Colonic mucosa (tissue), 4 donors: ENCODE measurements at regions not wholly inside any gene's neighbourhood (a gene's known extent, or its start where the extent isn't known, plus 50 kb on each side); places are given as distances from the start of the nearest gene placed in this dataset.
"Not testable (repeated sequence)": the region's sequence is repeated elsewhere in the genome, so short reads cannot be mapped to it uniquely, and the experiment has no call there.

ENCODE experiments used
- DNase-seq: peaks from one replicate; pipeline ENCODE4 v3.0.0-alpha.2; 2020
- H3K27ac ChIP-seq: fragments of 200-600 bp; one replicate; pipeline ENCODE4 v1.8.0; 2021
- H3K27me3 ChIP-seq: fragments of 200-600 bp; one replicate; pipeline ENCODE4 v1.8.0; 2021
- H3K36me3 ChIP-seq: fragments of 200-600 bp; one replicate; pipeline ENCODE4 v1.8.0; 2021
- H3K4me1 ChIP-seq: fragments of 200-600 bp; one replicate; pipeline ENCODE4 v1.8.0; 2021; ENCODE audit warnings: mild to moderate bottlenecking
- H3K4me3 ChIP-seq: fragments of 200-600 bp; one replicate; pipeline ENCODE4 v1.8.0; 2021
- H3K9ac ChIP-seq, 2 donors: one replicate each; pipeline ENCODE4 v1.7.0; 2013; ENCODE audit warnings: control low read depth in 2 of 2, low read depth in 2 of 2, low read length in 2 of 2
- H3K9me3 ChIP-seq: fragments of 200-600 bp; one replicate; pipeline ENCODE4 v1.8.0; 2021
- intact Hi-C: fragments of 100-400 bp; cut with DNase I; formaldehyde crosslinking; loops from one replicate; pipeline ENCODE4 v1.14.1; 2022
- TF ChIP-seq, protein P1 (sequence below): fragments of 200-600 bp; IDR thresholded peaks from one replicate; pipeline ENCODE4 v1.8.0; 2022; ENCODE audit warnings: antibody characterized with exemption, mild to moderate bottlenecking
- donor health status: healthy.
- donor health status: DM: no; HTN: no; CAD: no.
- donor health status: DM: no; HTN: no; CAD: no.

GRCh38 chr15:20297603-20298123, 243.9 kb downstream of the GOLGA6L6 start:
- H3K27ac ChIP-seq, DNase-seq, H3K9ac ChIP-seq, H3K36me3 ChIP-seq, H3K27me3 ChIP-seq, intact Hi-C loops, H3K9me3 ChIP-seq, H3K4me3 ChIP-seq, H3K4me1 ChIP-seq: not testable (repeated sequence)

DNA sequence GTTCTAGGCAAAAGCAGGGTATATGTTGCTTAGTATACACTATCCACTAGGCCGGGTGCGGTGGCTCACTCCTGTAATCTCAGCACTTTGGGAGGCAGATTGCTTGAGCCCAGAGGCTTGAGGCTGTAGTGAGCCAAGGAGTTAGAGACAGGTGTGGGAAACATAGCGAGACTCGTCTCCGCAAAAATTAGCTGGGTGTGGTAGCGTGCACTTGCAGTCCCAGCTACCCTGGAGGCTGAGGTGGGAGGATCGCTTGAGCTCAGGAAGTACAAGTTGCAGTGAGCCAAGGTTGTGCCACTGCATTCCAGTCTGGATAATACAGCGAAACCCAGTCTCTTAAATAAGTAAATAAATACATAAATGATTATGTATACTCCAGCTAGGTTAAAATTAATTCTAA, 245.3 kb downstream of the GOLGA6L6 start:
- H3K27ac ChIP-seq, H3K4me3 ChIP-seq, H3K9ac ChIP-seq, H3K4me1 ChIP-seq, intact Hi-C loops, H3K36me3 ChIP-seq, DNase-seq, H3K27me3 ChIP-seq: not testable (repeated sequence)
- peaks cover 11% of the 10 kb centered on the region for H3K9me3 ChIP-seq

DNA sequence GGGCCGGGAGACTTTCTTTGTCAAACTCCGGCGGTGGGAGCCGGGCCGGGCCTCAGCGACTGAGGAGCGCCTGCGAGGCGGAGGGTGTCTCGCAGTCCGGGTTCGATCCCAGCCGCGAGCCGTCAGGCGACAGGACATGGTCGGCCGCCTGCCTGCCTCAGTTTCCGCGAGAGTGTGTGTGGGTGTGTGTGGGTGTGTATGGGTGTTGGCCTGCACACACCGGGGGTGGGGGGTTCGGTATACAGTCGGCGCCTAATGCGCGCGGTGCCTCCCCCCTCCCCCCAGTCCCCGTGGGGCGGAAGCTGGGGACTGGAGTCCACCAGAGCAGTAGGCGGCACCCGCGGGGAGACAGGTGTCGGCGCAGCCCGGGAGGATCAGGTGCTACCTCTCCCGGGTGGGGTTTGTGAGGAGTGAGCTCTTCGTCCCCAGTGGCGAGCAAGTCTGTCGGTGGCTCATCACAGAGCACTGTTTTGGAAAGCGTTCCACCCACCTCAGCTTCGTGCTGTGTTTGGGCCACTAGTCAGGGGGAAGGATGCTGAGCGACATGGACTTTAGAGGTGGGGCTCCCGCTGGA, 246.3 kb downstream of the GOLGA6L6 start:
- TF ChIP-seq, protein P1, sequence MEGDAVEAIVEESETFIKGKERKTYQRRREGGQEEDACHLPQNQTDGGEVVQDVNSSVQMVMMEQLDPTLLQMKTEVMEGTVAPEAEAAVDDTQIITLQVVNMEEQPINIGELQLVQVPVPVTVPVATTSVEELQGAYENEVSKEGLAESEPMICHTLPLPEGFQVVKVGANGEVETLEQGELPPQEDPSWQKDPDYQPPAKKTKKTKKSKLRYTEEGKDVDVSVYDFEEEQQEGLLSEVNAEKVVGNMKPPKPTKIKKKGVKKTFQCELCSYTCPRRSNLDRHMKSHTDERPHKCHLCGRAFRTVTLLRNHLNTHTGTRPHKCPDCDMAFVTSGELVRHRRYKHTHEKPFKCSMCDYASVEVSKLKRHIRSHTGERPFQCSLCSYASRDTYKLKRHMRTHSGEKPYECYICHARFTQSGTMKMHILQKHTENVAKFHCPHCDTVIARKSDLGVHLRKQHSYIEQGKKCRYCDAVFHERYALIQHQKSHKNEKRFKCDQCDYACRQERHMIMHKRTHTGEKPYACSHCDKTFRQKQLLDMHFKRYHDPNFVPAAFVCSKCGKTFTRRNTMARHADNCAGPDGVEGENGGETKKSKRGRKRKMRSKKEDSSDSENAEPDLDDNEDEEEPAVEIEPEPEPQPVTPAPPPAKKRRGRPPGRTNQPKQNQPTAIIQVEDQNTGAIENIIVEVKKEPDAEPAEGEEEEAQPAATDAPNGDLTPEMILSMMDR, result no peak
- Histone ChIP-seq H3K4me1 (no peaks in the 10 kb centered on the region), H3K27me3 (no peaks in the 10 kb centered on the region), H3K36me3 (no peaks in the 10 kb centered on the region), H3K4me3 (no peak overlapping the region), H3K9me3 (peaks cover 11% of the 10 kb centered on the region), H3K9ac (no peak overlapping the region), H3K27ac (no peak overlapping the region)
- DNase-seq, result no peak
- intact Hi-C loops, result no loop called here

GRCh38 chr15:20294651-20295237, 246.9 kb downstream of the GOLGA6L6 start:
- no peak overlapping the region for H3K9ac ChIP-seq
- H3K9me3 ChIP-seq, result peaks cover 11% of the 10 kb centered on the region
- intact Hi-C loops, result no loop called here
- no peak overlapping the region for H3K27ac ChIP-seq
- TF ChIP-seq, protein P1, result no peak
- no peaks in the 10 kb centered on the region for H3K4me1 ChIP-seq
- H3K36me3 ChIP-seq, result no peaks in the 10 kb centered on the region
- DNase-seq, result no peak
- H3K27me3 ChIP-seq, result no peaks in the 10 kb centered on the region
- no peak overlapping the region for H3K4me3 ChIP-seq

DNA sequence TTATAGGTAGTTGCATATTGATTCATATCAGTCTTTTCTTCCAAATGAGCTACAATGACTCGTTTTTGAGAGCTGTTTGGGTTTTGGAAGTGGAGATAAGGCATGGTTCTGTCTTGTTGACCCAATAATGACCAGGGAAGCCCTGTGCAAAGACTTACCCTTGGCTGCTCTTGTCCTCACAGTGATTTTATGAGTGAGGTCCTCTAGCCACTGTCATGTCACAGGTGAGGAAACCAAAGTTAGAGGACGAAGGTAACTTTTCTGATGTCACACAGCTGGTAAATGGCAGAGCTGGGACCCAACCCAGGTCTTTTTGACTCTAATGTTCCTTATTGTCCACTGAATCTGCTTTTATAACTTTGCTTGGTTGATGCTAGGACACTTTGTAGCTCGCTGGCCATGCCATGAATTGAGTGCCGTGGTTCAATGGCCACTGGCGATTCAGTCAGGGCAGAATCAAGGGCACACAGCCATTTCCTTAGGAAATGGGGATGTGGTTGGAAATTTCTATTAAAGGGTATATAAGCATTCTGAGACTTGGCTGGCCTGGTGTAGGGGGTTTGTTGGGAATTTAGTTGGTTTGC, 249.1 kb downstream of the GOLGA6L6 start:
- H3K27ac ChIP-seq, H3K4me1 ChIP-seq, H3K4me3 ChIP-seq, DNase-seq, intact Hi-C loops, H3K27me3 ChIP-seq, H3K9ac ChIP-seq, H3K36me3 ChIP-seq: not testable (repeated sequence)
- peaks cover 11% of the 10 kb centered on the region for H3K9me3 ChIP-seq

DNA sequence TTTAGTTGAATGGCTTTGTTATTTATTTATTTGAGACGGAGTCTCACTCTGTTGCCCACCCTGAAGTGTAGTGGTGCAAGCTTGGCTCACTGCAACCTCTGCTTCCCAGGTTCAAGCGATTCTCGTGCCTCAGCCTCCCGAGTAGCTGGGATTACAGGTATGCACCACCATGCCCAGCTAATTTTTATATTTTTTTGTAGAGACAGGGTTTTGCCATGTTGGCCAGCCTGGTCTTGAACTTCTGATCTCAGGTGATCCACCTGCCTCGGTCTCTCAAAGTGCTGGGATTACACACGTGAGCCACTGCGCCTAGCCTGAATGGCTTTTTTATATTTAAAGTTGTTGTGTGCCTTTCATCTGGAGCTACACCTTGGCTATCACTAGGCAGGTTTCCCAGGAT, 250.0 kb downstream of the GOLGA6L6 start:
- H3K4me1 ChIP-seq, intact Hi-C loops, H3K9ac ChIP-seq, H3K27ac ChIP-seq, DNase-seq, H3K4me3 ChIP-seq, H3K27me3 ChIP-seq, H3K36me3 ChIP-seq: not testable (repeated sequence)
- peaks cover 11% of the 10 kb centered on the region for H3K9me3 ChIP-seq

- H3K4me1 ChIP-seq, H3K36me3 ChIP-seq, H3K27me3 ChIP-seq, H3K9ac ChIP-seq, H3K27ac ChIP-seq, intact Hi-C loops, H3K4me3 ChIP-seq, DNase-seq: not testable (repeated sequence)
- peaks cover 11% of the 10 kb centered on the region for H3K9me3 ChIP-seq
Measured at GRCh38 chr15:20290606-20291005, 251.0 kb downstream of the GOLGA6L6 start.

DNA sequence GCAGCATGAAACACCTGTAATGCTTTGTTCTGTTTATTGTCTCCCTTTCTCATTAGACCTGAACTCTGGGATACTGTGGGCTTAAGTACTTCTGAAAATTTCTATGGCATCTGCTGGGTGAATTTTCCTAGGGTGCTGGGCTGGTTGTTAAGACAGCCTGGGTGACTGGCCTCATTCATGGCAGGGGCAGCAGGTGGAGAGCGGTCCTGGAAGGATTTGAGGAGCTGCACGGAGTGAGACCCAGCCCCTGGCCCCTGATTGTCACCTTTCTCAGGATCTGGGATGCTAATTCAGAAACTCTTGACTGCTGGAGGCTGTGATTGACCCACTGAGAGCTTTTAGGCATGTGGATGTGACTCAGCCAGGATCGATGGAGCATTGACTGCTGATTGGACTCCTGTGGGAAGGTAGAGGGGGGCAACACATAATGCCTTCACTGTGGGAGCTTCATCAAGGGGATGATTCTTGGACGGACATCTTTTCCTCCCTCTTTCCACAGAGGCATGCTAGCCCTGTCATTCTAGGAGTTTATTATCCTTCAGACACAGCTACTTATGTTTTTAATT, 252.0 kb downstream of the GOLGA6L6 start:
- intact Hi-C loops, H3K36me3 ChIP-seq, H3K27me3 ChIP-seq, H3K27ac ChIP-seq, H3K4me3 ChIP-seq, H3K4me1 ChIP-seq, DNase-seq, H3K9ac ChIP-seq: not testable (repeated sequence)
- peaks cover 11% of the 10 kb centered on the region for H3K9me3 ChIP-seq

DNA sequence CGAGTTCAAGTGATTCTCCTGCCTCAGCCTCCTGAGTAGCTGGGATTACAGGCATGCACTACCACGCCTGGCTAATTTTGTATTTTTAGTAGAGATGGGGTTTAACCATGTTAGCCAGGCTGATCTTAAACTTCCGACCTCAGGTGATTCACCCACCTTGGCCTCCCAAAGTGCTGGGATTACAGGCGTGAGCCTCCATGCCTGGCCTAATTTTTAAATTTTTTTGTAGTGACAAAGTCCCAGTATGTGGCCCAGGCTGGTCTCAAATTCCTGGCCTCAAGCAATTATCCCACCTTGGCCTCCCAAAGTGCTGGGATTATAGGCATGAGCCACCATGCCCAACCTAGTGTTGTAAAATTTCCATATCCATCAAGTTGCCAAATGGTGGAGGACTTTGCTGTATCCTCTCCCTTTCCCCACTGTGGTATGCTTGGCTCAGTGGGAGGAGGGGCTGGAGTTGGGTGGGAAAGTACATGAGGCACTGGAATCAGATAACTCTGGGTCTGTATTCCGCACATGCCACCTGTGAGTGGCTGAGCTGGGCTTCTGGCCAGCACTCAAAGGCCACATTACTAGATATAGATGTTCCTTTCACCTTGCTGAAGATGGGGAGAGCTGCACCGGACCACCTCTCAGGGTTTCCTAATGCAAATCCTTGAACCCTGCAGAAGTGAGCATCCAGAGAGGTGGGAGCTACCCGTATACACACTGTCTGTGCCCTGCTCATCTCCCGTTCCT, 252.6 kb downstream of the GOLGA6L6 start:
- DNase-seq, H3K4me3 ChIP-seq, H3K27ac ChIP-seq, intact Hi-C loops, H3K9ac ChIP-seq, H3K4me1 ChIP-seq, H3K36me3 ChIP-seq, H3K9me3 ChIP-seq, H3K27me3 ChIP-seq: not testable (repeated sequence)

- H3K9ac ChIP-seq, intact Hi-C loops, H3K36me3 ChIP-seq, H3K4me3 ChIP-seq, H3K9me3 ChIP-seq, DNase-seq, H3K27me3 ChIP-seq, H3K4me1 ChIP-seq, H3K27ac ChIP-seq: not testable (repeated sequence)
Measured at GRCh38 chr15:20286559-20286958, 255.0 kb downstream of the GOLGA6L6 start.

DNA sequence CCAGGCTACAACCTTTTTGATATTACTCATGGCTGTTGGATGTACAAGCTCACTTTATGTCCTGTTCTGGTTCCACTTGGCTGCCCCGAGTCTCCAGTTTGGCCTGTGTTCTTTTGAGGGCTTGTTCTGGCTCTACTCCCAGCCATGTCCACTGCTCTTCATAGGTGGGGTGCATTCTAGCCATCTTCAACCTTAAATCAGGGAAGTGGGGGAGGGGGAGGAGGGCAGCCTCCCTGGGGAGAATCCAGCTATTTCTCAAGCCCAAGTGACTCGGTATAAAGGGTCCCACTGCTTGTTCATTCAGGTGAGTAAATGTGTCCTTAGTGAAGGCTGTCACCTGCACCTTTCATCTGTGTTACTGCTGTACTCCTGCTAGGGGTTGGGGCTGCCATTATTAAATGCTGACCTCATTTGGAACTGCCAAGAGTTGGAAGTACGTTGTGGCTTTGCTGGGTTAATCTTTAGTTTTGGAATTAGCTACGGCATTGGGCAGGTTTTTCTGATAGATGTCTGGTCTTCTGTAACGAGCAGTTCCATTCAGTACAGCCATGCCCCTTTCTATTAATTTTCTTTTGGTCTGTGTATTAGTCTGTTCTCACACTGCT, 255.8 kb downstream of the GOLGA6L6 start:
- H3K27ac ChIP-seq, H3K4me1 ChIP-seq, H3K4me3 ChIP-seq, H3K9ac ChIP-seq, H3K36me3 ChIP-seq, intact Hi-C loops, DNase-seq, H3K9me3 ChIP-seq, H3K27me3 ChIP-seq: not testable (repeated sequence)
